H9 (cell line): ENCODE measurements at regions not wholly inside any gene's neighbourhood (a gene's known extent, or its start where the extent isn't known, plus 50 kb on each side); places are given as distances from the start of the nearest gene placed in this dataset.
A peak's percentile ranks its signal among the peaks of the same experiment; 100 is the strongest.

ENCODE experiments used
- DNase-seq: peaks from one replicate; pipeline ENCODE4 v3.0.0-alpha.2; 2017
- H2AFZ ChIP-seq: one replicate; pipeline ENCODE4 v1.6.1; 2013; ENCODE audit warnings: mild to moderate bottlenecking, low read length, control low read depth, moderate library complexity
- H2AK5ac ChIP-seq: 2 replicates; pipeline ENCODE4 v1.6.1; 2013; ENCODE audit warnings: low read length, control low read depth, mixed read lengths; ENCODE audit not compliant: insufficient read length
- H2BK120ac ChIP-seq: one replicate; pipeline ENCODE4 v1.6.1; 2013; ENCODE audit warnings: low read depth, mild to moderate bottlenecking, low read length, control low read depth, inconsistent platforms; ENCODE audit not compliant: poor library complexity, severe bottlenecking
- H2BK12ac ChIP-seq: 2 replicates; pipeline ENCODE4 v1.6.1; 2013; ENCODE audit warnings: low read length, control low read depth, mixed read lengths, low read depth; ENCODE audit not compliant: insufficient read length
- H2BK15ac ChIP-seq: 2 replicates; pipeline ENCODE4 v1.6.1; 2013; ENCODE audit warnings: low read depth, low read length, control low read depth
- H2BK20ac ChIP-seq: one replicate; pipeline ENCODE4 v1.6.1; 2013; ENCODE audit warnings: low read depth, mild to moderate bottlenecking, low read length, control low read depth, inconsistent platforms; ENCODE audit not compliant: poor library complexity, severe bottlenecking
- H2BK5ac ChIP-seq: 2 replicates; pipeline ENCODE4 v1.6.1; 2013; ENCODE audit warnings: low read length, control low read depth, mixed read lengths; ENCODE audit not compliant: insufficient read length
- H3K14ac ChIP-seq: 2 replicates; pipeline ENCODE4 v1.6.1; 2013; ENCODE audit warnings: low read length, control low read depth; ENCODE audit not compliant: insufficient read depth
- H3K18ac ChIP-seq: 2 replicates; pipeline ENCODE4 v1.6.1; 2013; ENCODE audit warnings: low read depth, mild to moderate bottlenecking, mixed read lengths, low read length, control low read depth; ENCODE audit not compliant: insufficient read length
- H3K23ac ChIP-seq: 2 replicates; pipeline ENCODE4 v1.6.1; 2013; ENCODE audit warnings: low read length, control low read depth, mixed read lengths, low read depth; ENCODE audit not compliant: insufficient read length
- H3K23me2 ChIP-seq: 2 replicates; pipeline ENCODE4 v1.6.1; 2013; ENCODE audit warnings: low read depth, mild to moderate bottlenecking, mixed read lengths, low read length, control low read depth; ENCODE audit not compliant: insufficient read length, poor library complexity, severe bottlenecking
- H3K27ac ChIP-seq: 2 replicates; pipeline ENCODE4 v1.5.1; 2013; ENCODE audit warnings: low read length, control low read depth, mixed read lengths, low read depth; ENCODE audit not compliant: insufficient read length
- H3K27me3 ChIP-seq: 2 replicates; pipeline ENCODE4 v1.6.1; 2013; ENCODE audit warnings: low read length, control low read depth, inconsistent platforms; ENCODE audit not compliant: insufficient read depth
- H3K4ac ChIP-seq: 2 replicates; pipeline ENCODE4 v1.6.1; 2013; ENCODE audit warnings: low read depth, mild to moderate bottlenecking, control low read depth, inconsistent platforms, low read length, moderate library complexity
- H3K4me1 ChIP-seq: 2 replicates; pipeline ENCODE4 v1.6.1; 2013; ENCODE audit warnings: low read length, control low read depth, inconsistent platforms; ENCODE audit not compliant: insufficient read depth
- H3K4me2 ChIP-seq: 2 replicates; pipeline ENCODE4 v1.6.1; 2013; ENCODE audit warnings: low read length, control low read depth, mixed read lengths; ENCODE audit not compliant: insufficient read length, insufficient read depth
- H3K56ac ChIP-seq: 2 replicates; pipeline ENCODE4 v1.6.1; 2013; ENCODE audit warnings: low read depth, mild to moderate bottlenecking, mixed read lengths, low read length, control low read depth; ENCODE audit not compliant: insufficient read length
- H3K79me1 ChIP-seq: 2 replicates; pipeline ENCODE4 v1.6.1; 2013; ENCODE audit warnings: low read depth, mild to moderate bottlenecking, moderate library complexity, low read length, control low read depth, inconsistent platforms; ENCODE audit not compliant: insufficient read depth, poor library complexity, severe bottlenecking
- H3K79me2 ChIP-seq: 2 replicates; pipeline ENCODE4 v1.6.1; 2013; ENCODE audit warnings: low read length, control low read depth, inconsistent platforms; ENCODE audit not compliant: insufficient read depth
- H3K9ac ChIP-seq: 2 replicates; pipeline ENCODE4 v1.6.1; 2013; ENCODE audit warnings: low read length, control low read depth, mixed read lengths; ENCODE audit not compliant: insufficient read length; ENCODE audit errors: extremely low read depth
- H3K9me3 ChIP-seq: one replicate; pipeline ENCODE4 v1.6.1; 2013; ENCODE audit warnings: low read depth, low read length, inconsistent platforms; ENCODE audit not compliant: control insufficient read depth
- H3T11ph ChIP-seq: one replicate; pipeline ENCODE4 v1.6.1; 2013; ENCODE audit warnings: mild to moderate bottlenecking, low read length, control low read depth, inconsistent platforms
- H4K20me1 ChIP-seq: one replicate; pipeline ENCODE4 v1.6.1; 2013; ENCODE audit not compliant: control insufficient read depth, insufficient read length, insufficient read depth
- H4K5ac ChIP-seq: 2 replicates; pipeline ENCODE4 v1.6.1; 2013; ENCODE audit warnings: low read depth, mild to moderate bottlenecking, mixed read lengths, low read length, control low read depth; ENCODE audit not compliant: insufficient read length
- H4K8ac ChIP-seq: replicated peaks from 2 replicates; pipeline ENCODE4 v1.6.1; 2013; ENCODE audit warnings: low read length, control low read depth, mixed read lengths, low read depth; ENCODE audit not compliant: insufficient read length
- H4K91ac ChIP-seq: 2 replicates; pipeline ENCODE4 v1.6.1; 2013; ENCODE audit warnings: low read depth, mild to moderate bottlenecking, moderate library complexity, mixed read lengths, low read length, control low read depth; ENCODE audit not compliant: insufficient read length
- H3K27ac Mint-ChIP-seq, 3 experiments: 2 replicates in 2 of 3; 3 replicates in 1 of 3; pipeline ENCODE4 v1.8.0; 2020 to 2021; ENCODE audit warnings: mixed read lengths in 3 of 3, mild to moderate bottlenecking in 1 of 3, moderate library complexity in 1 of 3
- H3K27me3 Mint-ChIP-seq: 2 replicates; pipeline ENCODE4 v1.8.0; 2021; ENCODE audit warnings: low read depth, mild to moderate bottlenecking, moderate library complexity, mixed read lengths
- H3K36me3 Mint-ChIP-seq, 3 experiments: 2 replicates in 2 of 3; 3 replicates in 1 of 3; pipeline ENCODE4 v1.8.0; 2020 to 2021; ENCODE audit warnings: low read depth in 3 of 3, mixed read lengths in 3 of 3; ENCODE audit not compliant: insufficient read depth in 1 of 3
- H3K4me1 Mint-ChIP-seq, 2 experiments: 2 replicates each; pipeline ENCODE4 v1.8.0; 2020; ENCODE audit warnings: mixed read lengths in 2 of 2
- H3K4me3 Mint-ChIP-seq, 2 experiments: 2 replicates in 1 of 2; 3 replicates in 1 of 2; pipeline ENCODE4 v1.8.0; 2020 to 2021; ENCODE audit warnings: mild to moderate bottlenecking in 2 of 2, mixed read lengths in 2 of 2, moderate library complexity in 1 of 2
- H3K9me3 Mint-ChIP-seq, 2 experiments: 2 replicates in 1 of 2; 3 replicates in 1 of 2; pipeline ENCODE4 v1.8.0; 2020; ENCODE audit warnings: mild to moderate bottlenecking in 2 of 2, mixed read lengths in 2 of 2, moderate library complexity in 1 of 2
- CTCF ChIP-seq: fragments of 200-600 bp; sonication (generic); conservative IDR thresholded peaks from 3 replicates; pipeline ENCODE4 v1.8.0; 2021; ENCODE audit warnings: antibody characterized with exemption, mild to moderate bottlenecking
- WGBS: extraction: QIAGEN DNeasy Blood & Tissue Kit; methylation state at CpG from one replicate; pipeline ENCODE4 v1.1.7; 2013; ENCODE audit warnings: missing lambda C conversion rate, low lambda C conversion rate, mixed read lengths; ENCODE audit not compliant: insufficient read length; ENCODE audit errors: extremely low coverage; 5-methylcytosine and 5-hydroxymethylcytosine counted together

GRCh38 chr4:1576961-1577821, 106.9 kb downstream of the FAM53A start:
- Histone ChIP-seq H2AK5ac (no peak overlapping the region), H2BK12ac (no peak overlapping the region), H4K91ac (no peak overlapping the region), H3K9ac (no peak overlapping the region), H4K20me1 (no peaks in the 10 kb centered on the region), H3K23me2 (peaks cover 9% of the 10 kb centered on the region), H3K27me3 (no peaks in the 10 kb centered on the region; the same call in 1 of the 2 replicates), H3K14ac (no peak overlapping the region), H3K27ac (no peak overlapping the region), H2BK20ac (no peak overlapping the region), H4K8ac (no peak overlapping the region), H3K9me3 (no peaks in the 10 kb centered on the region), H3K4me1 (peaks cover 3% of the 10 kb centered on the region; the same call in 1 of the 2 replicates), H4K5ac (no peak overlapping the region), H3T11ph (no peak overlapping the region), H2BK5ac (no peak overlapping the region), H2BK15ac (no peak overlapping the region), H3K4me2 (no peak overlapping the region), H2BK120ac (no peak overlapping the region), H2AFZ (no peak overlapping the region), H3K56ac (no peak overlapping the region), H3K79me2 (no peaks in the 10 kb centered on the region), H3K23ac (no peak overlapping the region), H3K79me1 (no peaks in the 10 kb centered on the region), H3K4ac (no peak overlapping the region), H3K18ac (no peak overlapping the region)
- peaks cover 18% of the 10 kb centered on the region for H3K27me3 Mint-ChIP-seq
- H3K36me3 Mint-ChIP-seq, result no peaks in the 10 kb centered on the region; a peak in 1 of 7 replicates
- DNase-seq, result no peak
- H3K27ac Mint-ChIP-seq, result no peak overlapping the region
- peaks cover 20 to 46% of the 10 kb centered on the region in 2 experiments for H3K4me1 Mint-ChIP-seq
- H3K4me3 Mint-ChIP-seq, result peak overlapping the region in 1 of 2 experiments; percentile 60; a peak in 2 of 5 replicates
- H3K9me3 Mint-ChIP-seq, result peaks cover 0 to 2% of the 10 kb centered on the region in 2 experiments; a peak in 1 of 5 replicates
- no CpG with 5 or more reads among the region's 30 CpGs for WGBS
- no peak for TF ChIP-seq CTCF
